ENCODE measurements at regions not wholly inside any gene's neighbourhood (a gene's known extent, or its start where the extent isn't known, plus 50 kb on each side); places are given as distances from the start of the nearest gene placed in this dataset.

GRCh38 chr2:16150456-16151280 is 210.3 kb downstream of the MYCN start:
- H3K4me3 ChIP-seq (ENCODE audit: low read depth, low read length, poor library complexity, severe bottlenecking), result no peak overlapping the region
- H3K27me3 ChIP-seq (ENCODE audit: insufficient read depth, low read length), result no peaks in the 10 kb centered on the region
- H3K36me3 ChIP-seq (ENCODE audit: insufficient read depth, low read length), result no peaks in the 10 kb centered on the region
- H3F3A ChIP-seq (ENCODE audit: insufficient read depth, low read length), result no peaks in the 10 kb centered on the region
- no peaks in the 10 kb centered on the region for H3K9me2 ChIP-seq (ENCODE audit: low read depth, low read length)
- H3K9me3 ChIP-seq (ENCODE audit: low read length), result no peaks in the 10 kb centered on the region
- H3K79me2 ChIP-seq (ENCODE audit: insufficient read depth, low read length), result no peaks in the 10 kb centered on the region
- TF ChIP-seq EZH2 (IDR thresholded peaks at IDR 0.05; ENCODE audit: borderline replicate concordance, low read length) (no peak), CTCF (IDR thresholded peaks at IDR 0.05; ENCODE audit: low read length) (no peak)
- no peak overlapping the region for H3K4me2 ChIP-seq (ENCODE audit: low read length)
- H3K27ac ChIP-seq (ENCODE audit: low read depth, low read length, poor library complexity, severe bottlenecking), result no peak overlapping the region
- no peaks in the 10 kb centered on the region for H3K4me1 ChIP-seq (ENCODE audit: insufficient read depth, low read length, severe bottlenecking)
- no peak overlapping the region for H2AFZ ChIP-seq (ENCODE audit: low read length)
- H3K9ac ChIP-seq (ENCODE audit: low read length), result no peak overlapping the region
- no peaks in the 10 kb centered on the region for H4K20me1 ChIP-seq (ENCODE audit: insufficient read depth, low read length)

- TF ChIP-seq EZH2 (IDR thresholded peaks at IDR 0.05; ENCODE audit: borderline replicate concordance, low read length) (no peak), CTCF (IDR thresholded peaks at IDR 0.05; ENCODE audit: low read length) (no peak)
- Histone ChIP-seq H3K4me2 (ENCODE audit: low read length) (no peak overlapping the region), H2AFZ (ENCODE audit: low read length) (no peak overlapping the region), H3K79me2 (ENCODE audit: insufficient read depth, low read length) (no peaks in the 10 kb centered on the region), H3K4me3 (ENCODE audit: low read depth, low read length, poor library complexity, severe bottlenecking) (no peak overlapping the region), H3F3A (ENCODE audit: insufficient read depth, low read length) (no peaks in the 10 kb centered on the region), H3K27ac (ENCODE audit: low read depth, low read length, poor library complexity, severe bottlenecking) (no peak overlapping the region), H3K9ac (ENCODE audit: low read length) (no peak overlapping the region), H3K9me2 (ENCODE audit: low read depth, low read length) (no peaks in the 10 kb centered on the region), H3K4me1 (ENCODE audit: insufficient read depth, low read length, severe bottlenecking) (no peaks in the 10 kb centered on the region), H3K9me3 (ENCODE audit: low read length) (no peaks in the 10 kb centered on the region), H3K27me3 (ENCODE audit: insufficient read depth, low read length) (no peaks in the 10 kb centered on the region), H4K20me1 (ENCODE audit: insufficient read depth, low read length) (no peaks in the 10 kb centered on the region), H3K36me3 (ENCODE audit: insufficient read depth, low read length) (no peaks in the 10 kb centered on the region)
Observed at GRCh38 chr2:16149349-16150243, 209.2 kb downstream of the MYCN start.

- no peak overlapping the region for H3K4me3 ChIP-seq (ENCODE audit: low read depth, low read length, poor library complexity, severe bottlenecking)
- H3F3A ChIP-seq (ENCODE audit: insufficient read depth, low read length), result no peaks in the 10 kb centered on the region
- H3K9me3 ChIP-seq (ENCODE audit: low read length), result no peaks in the 10 kb centered on the region
- H3K9ac ChIP-seq (ENCODE audit: low read length), result no peak overlapping the region
- H3K4me2 ChIP-seq (ENCODE audit: low read length), result no peak overlapping the region
- H3K27ac ChIP-seq (ENCODE audit: low read depth, low read length, poor library complexity, severe bottlenecking), result no peak overlapping the region
- H3K9me2 ChIP-seq (ENCODE audit: low read depth, low read length), result no peaks in the 10 kb centered on the region
- H3K36me3 ChIP-seq (ENCODE audit: insufficient read depth, low read length), result no peaks in the 10 kb centered on the region
- H3K4me1 ChIP-seq (ENCODE audit: insufficient read depth, low read length, severe bottlenecking), result no peaks in the 10 kb centered on the region
- no peaks in the 10 kb centered on the region for H3K79me2 ChIP-seq (ENCODE audit: insufficient read depth, low read length)
- TF ChIP-seq EZH2 (IDR thresholded peaks at IDR 0.05; ENCODE audit: borderline replicate concordance, low read length) (no peak), CTCF (IDR thresholded peaks at IDR 0.05; ENCODE audit: low read length) (no peak)
- H2AFZ ChIP-seq (ENCODE audit: low read length), result no peak overlapping the region
- H3K27me3 ChIP-seq (ENCODE audit: insufficient read depth, low read length), result no peaks in the 10 kb centered on the region
- no peaks in the 10 kb centered on the region for H4K20me1 ChIP-seq (ENCODE audit: insufficient read depth, low read length)
Observed at GRCh38 chr2:16148632-16149348, 208.4 kb downstream of the MYCN start.
